ENCODE measurements at regions not wholly inside any gene's neighbourhood (a gene's known extent, or its start where the extent isn't known, plus 50 kb on each side); places are given as distances from the start of the nearest gene placed in this dataset.

- no peak for DNase-seq (ENCODE audit: low spot score)
Observed at GRCh38 chr22:47859881-47860525, 1097.6 kb downstream of the TBC1D22A start.

GRCh38 chr22:47858773-47859306, 1096.4 kb downstream of the TBC1D22A start:
- DNase-seq (ENCODE audit: low spot score): no peak

- DNase-seq (ENCODE audit: low spot score): no peak
Observed at GRCh38 chr22:47854680-47855079, 1092.2 kb downstream of the TBC1D22A start.

DNA sequence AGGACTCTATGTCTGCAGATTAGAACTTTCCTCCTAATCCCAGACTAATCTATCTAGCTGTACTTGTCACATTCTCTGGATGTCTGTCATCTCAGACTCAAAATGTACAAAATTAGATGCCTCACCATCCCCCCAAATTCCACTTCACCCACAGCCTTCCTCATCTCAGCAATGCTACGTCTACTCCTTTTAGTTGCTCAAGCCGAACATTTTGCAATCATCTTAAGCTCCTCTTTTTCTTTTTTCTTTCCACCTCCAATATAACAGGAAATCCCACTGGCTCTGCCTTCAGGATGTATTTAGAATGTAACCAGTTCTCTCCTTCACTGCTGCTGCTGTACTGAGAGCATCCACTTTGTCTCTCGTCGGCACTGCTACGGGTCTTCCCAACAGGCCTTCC, 1091.8 kb downstream of the TBC1D22A start:
- DNase-seq (ENCODE audit: low spot score): no peak

DNA sequence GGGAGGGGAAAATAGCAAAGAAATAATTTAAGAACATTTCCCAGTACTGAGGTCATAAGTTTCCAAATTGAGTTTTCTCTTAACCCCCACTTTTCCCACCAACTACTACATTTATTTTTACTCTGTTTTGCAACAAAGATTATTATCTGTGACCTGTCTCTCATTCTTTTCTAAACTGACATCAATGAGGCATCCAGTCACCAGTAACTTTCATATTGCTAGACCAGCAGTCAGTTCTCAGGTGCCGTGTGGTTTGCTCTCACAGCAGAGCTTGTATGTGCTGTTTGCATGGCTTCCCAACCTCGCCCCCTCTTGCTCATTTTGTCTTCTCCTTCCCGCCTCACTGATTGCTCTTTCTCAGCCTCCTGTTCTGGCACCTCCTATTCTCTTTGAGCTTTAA, 1091.3 kb downstream of the TBC1D22A start:
- DNase-seq (ENCODE audit: low spot score): no peak

- DNase-seq (ENCODE audit: low spot score): no peak
Observed at GRCh38 chr22:47851586-47851985, 1089.1 kb downstream of the TBC1D22A start.

GRCh38 chr22:47850644-47851151, 1088.2 kb downstream of the TBC1D22A start:
- no peak for DNase-seq (ENCODE audit: low spot score)

GRCh38 chr22:47849576-47849975, 1087.1 kb downstream of the TBC1D22A start:
- no peak for DNase-seq (ENCODE audit: low spot score)

GRCh38 chr22:47848184-47848920, 1085.9 kb downstream of the TBC1D22A start:
- DNase-seq (ENCODE audit: low spot score): no peak

DNA sequence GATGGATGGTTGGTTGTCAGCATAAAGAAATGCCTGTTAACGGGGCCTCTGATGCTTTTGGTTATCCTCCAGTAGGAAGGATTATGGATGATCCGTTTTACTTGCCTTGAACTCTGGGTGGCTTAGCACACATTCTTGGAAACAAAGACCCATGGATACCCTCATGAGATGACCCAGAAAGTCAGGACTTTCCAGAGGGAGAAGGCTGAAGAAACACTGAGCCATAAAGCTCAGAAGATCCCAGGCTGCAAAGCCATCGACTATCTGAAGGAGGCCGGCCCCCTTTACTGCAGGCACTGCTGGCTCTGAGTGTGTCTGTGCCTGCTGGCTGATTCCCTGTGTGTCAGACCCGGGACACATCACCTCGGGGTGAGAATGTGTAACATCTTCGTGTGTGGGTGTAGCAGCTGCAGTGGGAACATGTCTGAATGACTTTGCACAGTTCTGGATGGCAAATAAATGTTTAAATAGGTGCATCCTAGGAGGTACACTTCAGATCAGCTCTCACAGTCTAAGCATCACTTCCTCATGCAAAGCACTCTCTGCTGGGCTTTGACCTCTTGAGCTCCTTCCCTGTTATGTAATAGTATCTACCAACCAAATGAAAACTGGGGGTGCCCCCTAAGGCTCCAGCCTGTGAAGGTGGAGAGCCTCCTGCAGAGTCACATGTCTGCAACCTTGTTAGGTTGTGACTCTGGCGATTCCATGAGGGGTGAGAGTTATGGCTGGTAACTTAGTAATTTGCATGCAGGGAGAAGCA, 1084.9 kb downstream of the TBC1D22A start:
- DNase-seq (ENCODE audit: low spot score): no peak

GRCh38 chr22:47846206-47846605, 1083.8 kb downstream of the TBC1D22A start:
- no peak for DNase-seq (ENCODE audit: low spot score)

GRCh38 chr22:47842119-47842518, 1079.7 kb downstream of the TBC1D22A start:
- DNase-seq (ENCODE audit: low spot score): no peak

DNA sequence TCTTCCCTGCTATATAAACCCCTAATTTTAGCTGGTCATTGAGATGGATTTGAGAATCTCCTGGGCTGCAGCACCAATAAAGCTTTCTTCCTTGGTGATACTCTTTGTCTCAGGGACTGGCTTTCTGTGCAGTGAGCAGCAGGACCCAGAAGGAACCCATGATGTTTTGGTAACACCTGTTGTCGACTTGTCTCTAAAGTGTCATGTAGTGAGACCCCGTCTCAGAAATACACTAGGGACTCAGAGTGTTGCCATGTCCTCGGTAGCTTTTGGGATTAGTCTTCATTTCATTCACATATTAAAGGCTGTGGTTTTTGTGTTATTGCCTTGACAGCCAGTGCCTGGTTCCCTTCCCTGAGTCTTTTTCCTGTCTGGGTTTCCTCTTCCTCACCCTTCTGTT, 1078.7 kb downstream of the TBC1D22A start:
- DNase-seq (ENCODE audit: low spot score): no peak

DNA sequence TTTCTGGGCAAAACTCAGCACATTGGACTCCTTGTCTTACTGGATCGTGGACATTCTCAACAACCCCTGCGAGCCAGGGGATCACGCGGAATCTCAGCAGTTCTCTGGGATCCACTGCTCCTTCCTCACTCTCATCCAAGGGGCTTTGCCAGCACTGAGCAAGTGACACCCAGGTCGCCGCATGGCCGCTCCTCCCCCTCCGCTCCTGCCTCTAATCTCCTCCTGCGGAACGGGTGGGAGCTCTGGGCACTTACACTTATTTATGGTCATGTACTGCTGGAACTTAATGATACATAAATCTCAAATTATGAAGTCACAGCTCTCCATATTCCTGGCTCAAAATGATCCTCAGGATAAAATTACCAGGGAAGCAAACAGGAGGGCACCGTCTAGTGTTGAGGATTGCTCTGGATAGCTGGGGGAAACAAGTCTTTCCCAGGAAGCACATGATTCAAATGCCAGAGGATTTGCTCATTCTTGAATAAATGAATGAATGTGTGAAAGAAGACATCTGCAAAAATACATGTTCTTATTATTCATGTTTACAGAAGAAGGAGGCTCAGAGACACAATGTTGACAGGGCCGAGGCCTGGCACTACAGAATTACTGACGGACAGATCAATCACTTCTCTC, 1077.3 kb downstream of the TBC1D22A start:
- DNase-seq (ENCODE audit: low spot score): no peak

DNA sequence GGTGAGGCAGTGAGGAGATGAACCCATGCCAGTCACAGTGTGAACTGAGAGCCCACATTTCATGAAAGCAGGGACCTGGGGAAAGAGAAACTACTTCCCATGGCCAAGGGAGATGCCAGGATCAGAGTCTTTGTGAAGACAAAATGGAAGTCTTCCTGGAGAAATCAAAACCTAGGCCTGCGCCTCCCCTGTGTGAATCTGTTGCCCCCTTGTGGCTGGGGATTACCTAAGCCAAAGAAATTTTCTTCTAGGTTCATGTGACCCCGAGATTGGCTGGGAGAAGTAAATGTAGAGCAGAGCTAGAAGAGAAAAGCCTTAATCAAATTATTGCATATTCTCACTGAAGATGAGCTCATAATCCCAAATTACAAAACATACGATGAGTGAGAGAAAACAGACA, 1075.3 kb downstream of the TBC1D22A start:
- DNase-seq (ENCODE audit: low spot score): no peak

DNA sequence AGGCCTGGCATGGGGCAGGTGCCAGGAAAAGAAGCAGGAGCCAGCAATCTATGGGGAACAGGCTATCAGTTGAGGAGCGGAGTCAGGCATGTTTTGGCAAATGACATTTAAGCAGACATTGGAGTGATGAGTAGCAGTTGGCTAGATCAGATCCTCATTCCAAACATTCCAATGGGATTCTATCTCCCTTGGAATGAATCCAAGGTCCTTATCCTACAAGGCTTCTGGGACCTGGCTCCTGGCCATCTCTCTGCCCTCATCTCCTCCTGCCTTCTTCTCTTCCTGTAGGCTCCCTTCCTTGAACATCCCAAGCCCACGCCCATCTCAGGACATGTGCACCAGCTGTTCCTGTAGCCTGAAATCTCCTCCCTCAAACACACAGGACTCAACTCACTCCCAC, 1074.5 kb downstream of the TBC1D22A start:
- DNase-seq (ENCODE audit: low spot score): no peak

- DNase-seq (ENCODE audit: low spot score): no peak
Observed at GRCh38 chr22:47835726-47836125, 1073.3 kb downstream of the TBC1D22A start.

DNA sequence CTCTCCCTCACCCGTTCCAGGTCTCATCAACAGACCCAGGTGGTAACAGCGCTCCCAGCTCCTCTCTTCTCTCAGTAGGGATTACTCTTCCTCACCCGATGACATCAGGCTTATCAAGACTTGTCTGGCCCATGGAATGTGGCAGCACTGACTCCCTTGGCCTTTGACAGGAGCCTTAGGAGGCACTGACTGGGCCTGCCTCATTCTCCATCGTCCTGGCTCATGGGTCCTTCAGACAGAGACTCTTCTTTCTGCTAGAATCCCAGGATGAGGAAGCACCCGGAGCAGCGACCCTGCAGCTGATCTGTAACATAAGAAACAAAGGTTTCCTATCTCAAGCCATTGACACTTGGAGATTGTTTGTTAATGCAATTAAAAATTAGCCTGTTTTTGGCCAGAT, 1063.6 kb downstream of the TBC1D22A start:
- DNase-seq (ENCODE audit: low spot score): no peak

DNA sequence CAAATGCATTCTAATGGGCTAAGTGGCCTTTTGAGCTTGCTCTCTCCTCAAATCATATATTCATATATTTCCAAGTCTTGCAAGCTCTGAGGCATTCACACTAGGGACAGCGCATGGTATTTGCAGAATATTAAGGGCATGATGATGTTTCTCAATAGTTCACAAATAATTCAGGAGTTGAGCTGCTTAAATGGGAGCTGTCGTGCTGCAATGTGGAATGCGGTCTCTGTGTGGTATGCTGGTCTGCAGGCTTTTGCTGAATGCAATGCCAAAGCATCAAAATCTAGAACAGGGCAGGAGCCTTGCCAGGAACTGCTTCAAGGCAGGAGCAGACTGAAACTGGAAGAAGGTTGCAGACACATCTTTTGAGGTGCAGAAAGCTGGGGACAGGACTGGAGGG, 1060.0 kb downstream of the TBC1D22A start:
- DNase-seq (ENCODE audit: low spot score): no peak

- DNase-seq (ENCODE audit: low spot score): no peak
Observed at GRCh38 chr22:47818496-47818895, 1056.0 kb downstream of the TBC1D22A start.

DNA sequence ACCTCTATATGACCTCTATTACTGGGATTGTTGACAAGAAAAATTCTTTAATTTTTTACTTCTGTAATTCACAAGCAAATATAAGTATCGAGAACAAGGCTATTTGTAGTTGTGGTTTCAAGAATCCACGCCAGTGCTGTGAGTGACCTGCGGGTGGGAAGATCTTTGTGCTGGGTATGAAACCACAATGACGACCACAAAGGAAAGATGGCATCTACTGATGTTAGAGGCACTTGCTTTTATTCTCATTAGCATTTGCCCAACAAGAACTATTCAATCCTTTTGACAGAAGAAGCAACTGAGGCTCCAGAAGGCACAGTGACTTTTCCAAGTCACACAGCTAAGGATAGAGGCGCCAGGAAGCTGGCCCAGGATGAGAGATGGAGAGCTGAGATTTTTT, 1054.9 kb downstream of the TBC1D22A start:
- no peak for DNase-seq (ENCODE audit: low spot score)

- no peak for DNase-seq (ENCODE audit: low spot score)
Observed at GRCh38 chr22:47816863-47817210, 1054.4 kb downstream of the TBC1D22A start.
